ENCODE measurements at regions not wholly inside any gene's neighbourhood (a gene's known extent, or its start where the extent isn't known, plus 50 kb on each side); places are given as distances from the start of the nearest gene placed in this dataset.

- TF ChIP-seq POLR2A (IDR thresholded peaks at IDR 0.05) = no peak
- TF ChIP-seq CTCF (IDR thresholded peaks at IDR 0.05) = no peak
These were observed 248.0 kb upstream of the PDE3A start for GRCh38 chr12:20120403-20120725.
